HG03095 (cell line): ENCODE measurements at regions not wholly inside any gene's neighbourhood (a gene's known extent, or its start where the extent isn't known, plus 50 kb on each side); places are given as distances from the start of the nearest gene placed in this dataset.
"Not testable (repeated sequence)": the region's sequence is repeated elsewhere in the genome, so short reads cannot be mapped to it uniquely, and the experiment has no call there.

ENCODE experiments used
- ATAC-seq: cut with Tn5 transposase; IDR thresholded peaks from one replicate; pipeline ENCODE4 v1.9.1; 2021; ENCODE audit warnings: moderate library complexity; ENCODE audit not compliant: unreplicated experiment

GRCh38 chr17:63075969-63076368, 109.9 kb downstream of the TANC2 start:
- ATAC-seq, result no peak

DNA sequence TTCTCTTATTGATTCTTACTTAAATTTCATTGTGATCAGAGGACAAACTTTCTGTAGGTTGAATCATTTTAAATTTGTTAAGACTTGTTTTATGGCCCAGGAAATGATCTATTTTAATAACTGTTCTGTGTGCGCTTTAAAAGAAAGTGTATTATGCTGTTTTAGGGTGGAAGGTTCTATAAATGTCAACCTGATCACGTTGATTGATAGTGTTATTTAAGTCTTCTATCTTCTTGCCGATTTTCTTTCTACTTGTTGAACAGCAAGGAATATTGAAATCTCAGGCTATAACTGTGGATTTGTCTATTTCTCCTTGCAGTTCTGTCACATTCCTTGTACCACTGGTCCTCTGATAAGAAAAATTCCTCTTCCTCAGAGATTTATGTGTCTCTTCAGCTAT, 112.7 kb downstream of the TANC2 start:
- ATAC-seq, result no peak

GRCh38 chr17:63082273-63082861, 116.3 kb downstream of the TANC2 start:
- ATAC-seq, result no peak

- ATAC-seq, result no peak
Measured at GRCh38 chr17:63082952-63083351, 116.9 kb downstream of the TANC2 start.

- no peak for ATAC-seq
Measured at GRCh38 chr17:63086483-63087185, 120.6 kb downstream of the TANC2 start.

GRCh38 chr17:63090358-63091114, 124.5 kb downstream of the TANC2 start:
- not testable (repeated sequence) for ATAC-seq

DNA sequence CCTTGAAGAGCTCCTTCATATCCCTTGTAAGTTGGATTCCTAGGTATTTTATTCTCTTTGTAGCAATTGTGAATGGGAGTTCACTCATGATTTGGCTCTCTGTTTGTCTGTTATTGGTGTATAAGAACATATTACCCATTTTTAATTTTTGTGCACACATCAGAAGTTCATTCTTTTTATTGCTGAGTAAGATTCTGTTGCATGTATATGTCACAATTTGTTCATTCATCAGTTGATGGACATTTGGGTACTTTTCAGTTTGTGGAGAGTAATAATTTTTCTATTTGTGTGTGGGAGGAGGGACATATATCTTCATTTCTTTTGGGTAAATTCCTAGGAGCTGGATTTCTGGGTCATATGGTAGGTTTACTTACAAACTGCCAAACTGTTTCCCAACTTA, 125.9 kb downstream of the TANC2 start:
- ATAC-seq, result not testable (repeated sequence)

- no peak for ATAC-seq
Measured at GRCh38 chr17:63094631-63095030, 128.6 kb downstream of the TANC2 start.

GRCh38 chr17:63095459-63095858, 129.4 kb downstream of the TANC2 start:
- no peak for ATAC-seq

GRCh38 chr17:63095879-63096278, 129.8 kb downstream of the TANC2 start:
- no peak for ATAC-seq

DNA sequence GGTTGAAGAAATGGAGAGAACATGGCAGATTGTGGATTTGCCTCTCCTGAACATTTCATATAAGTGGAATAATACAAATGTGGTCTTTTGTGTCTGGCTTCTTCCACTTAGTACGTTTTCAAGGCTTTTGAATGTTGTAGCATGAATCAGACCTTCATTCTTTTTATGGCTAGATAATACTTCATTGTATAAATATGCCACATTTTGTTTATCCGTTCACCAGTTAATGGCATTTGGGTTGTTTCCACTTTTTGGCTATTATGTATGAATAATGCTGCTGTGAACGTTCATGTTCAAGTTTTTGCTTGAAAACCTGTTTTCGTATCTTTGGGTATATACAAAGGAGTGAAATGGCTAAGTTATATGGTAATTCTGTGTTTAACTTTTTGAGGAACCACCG, 130.4 kb downstream of the TANC2 start:
- no peak for ATAC-seq

GRCh38 chr17:63099425-63099824, 133.4 kb downstream of the TANC2 start:
- ATAC-seq, result no peak

DNA sequence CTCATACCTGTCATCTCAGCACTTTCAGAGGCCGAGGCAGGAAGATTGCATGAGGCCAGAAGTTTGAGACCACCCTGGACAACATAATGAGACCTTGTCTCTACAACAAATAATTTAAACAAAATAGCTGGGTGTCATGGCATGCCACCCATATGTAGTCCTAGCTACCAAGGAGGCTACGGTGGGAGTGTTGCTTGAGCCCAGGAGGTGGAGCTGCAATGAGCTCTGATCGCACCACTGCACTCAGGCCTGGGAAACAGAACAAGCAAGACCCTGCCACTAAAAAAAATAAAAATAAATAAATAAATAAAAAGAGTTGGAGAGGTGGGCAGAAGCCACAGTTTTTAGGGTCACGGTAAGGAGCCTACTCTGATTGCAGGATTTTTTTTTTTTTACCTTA, 136.0 kb downstream of the TANC2 start:
- ATAC-seq, result no peak

DNA sequence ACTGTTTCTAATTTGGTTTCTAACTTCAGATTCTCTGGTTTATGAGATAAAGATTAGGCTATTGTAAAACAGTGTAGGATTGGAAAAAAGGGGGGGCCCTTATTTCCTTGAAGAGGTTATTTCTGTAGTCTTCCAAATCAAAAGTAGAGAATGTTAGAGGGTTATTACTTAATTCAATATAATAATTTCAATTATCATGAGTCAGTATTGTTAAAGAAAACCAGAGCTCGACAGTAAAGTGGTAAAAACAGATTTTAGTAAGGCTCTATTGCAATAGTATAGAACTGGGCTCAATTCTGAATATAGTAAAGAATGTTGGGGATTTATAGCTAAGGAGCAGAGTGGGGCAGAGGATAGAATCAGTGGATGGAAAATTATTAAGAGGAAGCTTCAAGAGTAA, 140.0 kb downstream of the TANC2 start:
- no peak for ATAC-seq

DNA sequence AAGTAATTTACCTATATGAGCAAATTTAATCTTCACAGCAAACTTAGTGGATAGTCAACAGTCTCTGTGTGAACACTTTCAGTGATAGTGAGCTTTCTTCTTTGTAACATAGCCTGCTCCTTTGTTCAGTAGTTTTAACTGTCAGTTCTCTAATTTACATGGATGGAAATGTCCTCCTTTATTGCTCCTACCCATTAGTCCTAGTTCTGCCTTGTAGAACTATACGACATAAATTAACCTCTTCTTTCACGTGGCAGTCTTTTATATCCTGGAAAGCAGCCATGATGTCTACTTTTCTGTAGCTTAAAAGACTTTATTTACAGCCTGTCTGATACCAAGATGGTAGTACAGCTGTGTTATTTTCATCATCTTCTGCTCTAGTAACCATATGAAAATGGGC, 143.6 kb downstream of the TANC2 start:
- no peak for ATAC-seq

DNA sequence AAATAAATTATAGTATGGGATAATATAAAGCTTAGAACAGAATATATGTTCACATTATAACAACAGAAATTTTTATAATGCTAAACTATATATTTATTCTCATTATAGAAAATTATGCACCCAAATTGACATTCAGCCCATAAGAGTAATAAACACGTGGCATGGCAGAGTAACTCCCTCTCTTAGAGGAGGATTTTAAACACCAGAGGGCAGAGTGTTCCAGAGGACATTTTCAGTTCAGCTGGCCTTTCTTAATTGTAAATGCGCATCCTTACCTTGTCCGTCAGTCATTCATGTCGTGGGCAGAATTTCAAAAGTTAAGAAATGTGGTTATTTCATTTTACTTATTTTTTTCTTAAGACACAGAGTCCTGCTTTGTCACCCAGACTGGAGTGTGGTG, 147.1 kb downstream of the TANC2 start:
- no peak for ATAC-seq

DNA sequence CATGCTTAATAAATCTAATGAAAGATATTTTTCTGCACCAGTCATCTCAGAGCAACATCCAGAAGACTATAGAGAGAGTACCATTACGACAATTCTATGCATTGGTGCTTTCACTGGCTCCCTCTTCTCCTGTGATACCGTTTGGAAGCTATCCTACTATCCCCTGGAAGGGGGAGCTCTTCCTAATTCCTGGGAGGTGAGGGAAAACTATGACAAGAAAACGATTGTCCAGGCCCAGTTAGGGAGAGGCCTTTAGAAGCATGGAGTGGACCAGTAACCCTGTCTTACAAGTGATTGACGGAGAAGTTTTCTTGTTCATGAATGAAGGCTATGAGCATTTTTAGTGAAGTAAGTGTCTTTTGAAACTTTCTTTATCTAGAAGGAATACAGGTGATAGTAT, 150.2 kb downstream of the TANC2 start:
- no peak for ATAC-seq

- ATAC-seq, result no peak
Measured at GRCh38 chr17:63116967-63117830, 151.2 kb downstream of the TANC2 start.

DNA sequence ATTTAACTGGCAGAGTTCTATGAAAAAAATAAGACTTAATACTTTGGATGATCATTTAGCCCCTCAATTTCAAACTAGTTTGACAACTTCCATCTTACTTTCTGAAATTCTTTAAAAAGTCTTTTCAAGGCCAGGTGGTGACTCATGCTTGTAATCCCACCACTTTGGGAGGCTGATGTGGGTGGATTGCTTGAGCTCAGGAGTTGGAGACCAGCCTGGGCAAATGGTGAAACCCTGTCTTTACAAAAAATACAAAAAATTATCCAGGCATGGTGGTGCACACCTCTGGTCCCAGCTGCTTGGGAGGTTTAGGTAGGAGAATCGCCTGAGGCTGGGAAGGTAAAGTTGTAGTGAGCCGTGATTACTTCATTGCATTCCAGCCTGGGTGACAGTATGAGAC, 154.4 kb downstream of the TANC2 start:
- no peak for ATAC-seq

- no peak for ATAC-seq
Measured at GRCh38 chr17:63124536-63124935, 158.5 kb downstream of the TANC2 start.

DNA sequence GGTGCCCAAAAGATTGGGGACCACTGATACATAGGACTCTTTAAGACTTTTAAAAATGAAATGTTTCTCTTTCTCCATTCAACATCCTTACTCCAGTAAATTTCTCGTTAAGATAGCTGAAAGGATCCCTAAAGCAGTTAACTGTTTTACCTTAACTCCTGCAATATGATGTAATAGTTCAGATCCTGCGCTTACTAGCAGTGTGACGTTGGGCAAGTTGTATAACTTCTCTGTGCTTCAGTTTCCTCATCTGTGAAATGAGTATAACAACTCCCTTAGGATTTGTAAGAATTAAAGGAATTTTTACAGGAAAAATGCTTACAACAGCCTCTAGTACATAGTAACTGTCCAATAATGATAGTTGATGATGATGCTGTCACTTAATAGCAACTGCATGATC, 158.9 kb downstream of the TANC2 start:
- no peak for ATAC-seq
